ENCODE measurements at regions not wholly inside any gene's neighbourhood (a gene's known extent, or its start where the extent isn't known, plus 50 kb on each side); places are given as distances from the start of the nearest gene placed in this dataset.

GRCh38 chr15:29589416-29589815 lies 232.9 kb downstream of the TJP1 start:
- Histone ChIP-seq H3K56ac (ENCODE audit: insufficient read length, low read depth, low read length) (no peak overlapping the region), H3K23ac (ENCODE audit: insufficient read length, low read depth, low read length) (no peak overlapping the region), H3K9ac (ENCODE audit: extremely low read depth, insufficient read length, low read length) (no peak overlapping the region), H2BK20ac (ENCODE audit: low read depth, low read length, poor library complexity, severe bottlenecking) (no peak overlapping the region), H2AK5ac (ENCODE audit: insufficient read length, low read length) (no peak overlapping the region), H2BK12ac (ENCODE audit: insufficient read length, low read depth, low read length) (no peak overlapping the region), H3K4me2 (ENCODE audit: insufficient read depth, insufficient read length, low read length) (no peak overlapping the region), H3K79me1 (ENCODE audit: insufficient read depth, low read depth, low read length, poor library complexity, severe bottlenecking) (no peaks in the 10 kb centered on the region), H4K5ac (ENCODE audit: insufficient read length, low read depth, low read length) (no peak overlapping the region), H2BK120ac (ENCODE audit: low read depth, low read length, poor library complexity, severe bottlenecking) (no peak overlapping the region), H3K9me3 (ENCODE audit: control insufficient read depth, low read depth, low read length) (no peaks in the 10 kb centered on the region), H3K14ac (ENCODE audit: insufficient read depth, low read length) (no peak overlapping the region), H3K27ac (ENCODE audit: insufficient read length, low read depth, low read length) (no peak overlapping the region), H3K27me3 (ENCODE audit: insufficient read depth, low read length) (no peaks in the 10 kb centered on the region), H2BK15ac (ENCODE audit: low read depth, low read length) (no peak overlapping the region), H3K79me2 (ENCODE audit: insufficient read depth, low read length) (no peaks in the 10 kb centered on the region), H4K8ac (replicated peaks; ENCODE audit: insufficient read length, low read depth, low read length) (no peak overlapping the region), H4K91ac (ENCODE audit: insufficient read length, low read depth, low read length) (no peak overlapping the region), H3K4ac (ENCODE audit: low read depth, low read length) (no peak overlapping the region), H4K20me1 (ENCODE audit: control insufficient read depth, insufficient read depth, insufficient read length) (no peaks in the 10 kb centered on the region), H3K4me1 (ENCODE audit: insufficient read depth, low read length) (peaks cover 6% of the 10 kb centered on the region; the same call in 1 of the 2 replicates), H2AFZ (ENCODE audit: low read length) (no peak overlapping the region), H3K23me2 (ENCODE audit: insufficient read length, low read depth, low read length, poor library complexity, severe bottlenecking) (no peaks in the 10 kb centered on the region), H3K18ac (ENCODE audit: insufficient read length, low read depth, low read length) (no peak overlapping the region), H3T11ph (ENCODE audit: low read length) (no peak overlapping the region), H2BK5ac (ENCODE audit: insufficient read length, low read length) (no peak overlapping the region)
- no peak for TF ChIP-seq CTCF (conservative IDR thresholded peaks at IDR 0.05)
- Mint-ChIP-seq H3K27ac (no peak overlapping the region), H3K4me1 (peaks cover 21 to 23% of the 10 kb centered on the region in 2 experiments), H3K27me3 (ENCODE audit: low read depth) (peaks cover 6% of the 10 kb centered on the region), H3K9me3 (peaks cover 0 to 2% of the 10 kb centered on the region in 2 experiments; a peak in 2 of 5 replicates), H3K4me3 (no peak overlapping the region), H3K36me3 (ENCODE audit: insufficient read depth in 1 of 3, low read depth in 3 of 3) (no peaks in the 10 kb centered on the region)
- no peak for DNase-seq
- WGBS (ENCODE audit: extremely low coverage, insufficient read length, low lambda C conversion rate), result no CpG with 5 or more reads among the region's 9 CpGs

Data from H9 (cell line).